Upper lobe of left lung (tissue), 4 donors: ENCODE measurements at regions not wholly inside any gene's neighbourhood (a gene's known extent, or its start where the extent isn't known, plus 50 kb on each side); places are given as distances from the start of the nearest gene placed in this dataset.

Experiments
- EP300 ChIP-seq, 4 donors: sonication (generic); formaldehyde crosslinking; IDR thresholded peaks; one replicate each; pipeline ENCODE4 v1.5.1; 2017; ENCODE audit warnings: antibody characterized with exemption in 4 of 4, control low read depth in 2 of 4
- POLR2A ChIP-seq, 4 donors: fragments of 450-650 bp; IDR thresholded peaks; one replicate each; pipeline ENCODE4 v1.5.1; 2016 to 2017; ENCODE audit warnings: antibody characterized with exemption in 4 of 4, mild to moderate bottlenecking in 2 of 4
- POLR2AphosphoS5 ChIP-seq, 2 donors: sonication (generic); formaldehyde crosslinking; IDR thresholded peaks; one replicate each; pipeline ENCODE4 v1.5.1; 2017; ENCODE audit warnings: antibody characterized with exemption in 2 of 2
- TF ChIP-seq, protein P1 (sequence below), 6 experiments: fragments of 450-650 bp in 4 of 6; fragments of 200-600 bp in 2 of 6; sonication (generic) in 2 of 6; IDR thresholded peaks; one replicate each; pipeline ENCODE4 v1.5.1; 2016 to 2019; ENCODE audit warnings: antibody characterized with exemption in 6 of 6

- TF ChIP-seq, protein P1, sequence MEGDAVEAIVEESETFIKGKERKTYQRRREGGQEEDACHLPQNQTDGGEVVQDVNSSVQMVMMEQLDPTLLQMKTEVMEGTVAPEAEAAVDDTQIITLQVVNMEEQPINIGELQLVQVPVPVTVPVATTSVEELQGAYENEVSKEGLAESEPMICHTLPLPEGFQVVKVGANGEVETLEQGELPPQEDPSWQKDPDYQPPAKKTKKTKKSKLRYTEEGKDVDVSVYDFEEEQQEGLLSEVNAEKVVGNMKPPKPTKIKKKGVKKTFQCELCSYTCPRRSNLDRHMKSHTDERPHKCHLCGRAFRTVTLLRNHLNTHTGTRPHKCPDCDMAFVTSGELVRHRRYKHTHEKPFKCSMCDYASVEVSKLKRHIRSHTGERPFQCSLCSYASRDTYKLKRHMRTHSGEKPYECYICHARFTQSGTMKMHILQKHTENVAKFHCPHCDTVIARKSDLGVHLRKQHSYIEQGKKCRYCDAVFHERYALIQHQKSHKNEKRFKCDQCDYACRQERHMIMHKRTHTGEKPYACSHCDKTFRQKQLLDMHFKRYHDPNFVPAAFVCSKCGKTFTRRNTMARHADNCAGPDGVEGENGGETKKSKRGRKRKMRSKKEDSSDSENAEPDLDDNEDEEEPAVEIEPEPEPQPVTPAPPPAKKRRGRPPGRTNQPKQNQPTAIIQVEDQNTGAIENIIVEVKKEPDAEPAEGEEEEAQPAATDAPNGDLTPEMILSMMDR (IDR thresholded peaks at IDR 0.05) = no peak
- TF ChIP-seq POLR2A (IDR thresholded peaks at IDR 0.05) (no peak), EP300 (IDR thresholded peaks at IDR 0.05) (no peak), POLR2AphosphoS5 (IDR thresholded peaks at IDR 0.05) (no peak)
These were observed 276.6 kb upstream of the ZPLD1 start for GRCh38 chr3:102158080-102158740.
